ENCODE measurements at regions not wholly inside any gene's neighbourhood (a gene's known extent, or its start where the extent isn't known, plus 50 kb on each side); places are given as distances from the start of the nearest gene placed in this dataset.
A peak's percentile ranks its signal among the peaks of the same experiment; 100 is the strongest.

- Histone ChIP-seq H3K36me3 (ENCODE audit: low read depth, low read length) (no peaks in the 10 kb centered on the region), H3K9ac (ENCODE audit: low read length) (no peak overlapping the region), H3K9me3 (ENCODE audit: low read length) (no peaks in the 10 kb centered on the region), H3K9me2 (replicated peaks; ENCODE audit: low read length) (no peaks in the 10 kb centered on the region), H3K27me3 (ENCODE audit: low read length) (no peaks in the 10 kb centered on the region), H4K20me1 (ENCODE audit: low read length) (no peaks in the 10 kb centered on the region), H3F3A (ENCODE audit: low read length, unreplicated experiment) (no peaks in the 10 kb centered on the region), H2AFZ (ENCODE audit: low read length) (no peak overlapping the region), H3K4me2 (ENCODE audit: low read length) (no peak overlapping the region; the same call in 1 of the 2 replicates), H3K27ac (ENCODE audit: low read length) (no peak overlapping the region), H3K4me3 (ENCODE audit: low read length) (no peak overlapping the region), H3K4me1 (ENCODE audit: insufficient read depth, low read length) (peaks cover 8% of the 10 kb centered on the region), H3K79me2 (ENCODE audit: low read length) (no peaks in the 10 kb centered on the region)
- intact Hi-C loops (cut with micrococcal nuclease): no loop called here
- ChIA-PET POLR2A (ENCODE audit: unreplicated experiment) (no interaction called here), CTCF (no interaction called here)
- no TSS peak for BruUV-seq (replicated peaks)
- TF ChIP-seq, protein P1, sequence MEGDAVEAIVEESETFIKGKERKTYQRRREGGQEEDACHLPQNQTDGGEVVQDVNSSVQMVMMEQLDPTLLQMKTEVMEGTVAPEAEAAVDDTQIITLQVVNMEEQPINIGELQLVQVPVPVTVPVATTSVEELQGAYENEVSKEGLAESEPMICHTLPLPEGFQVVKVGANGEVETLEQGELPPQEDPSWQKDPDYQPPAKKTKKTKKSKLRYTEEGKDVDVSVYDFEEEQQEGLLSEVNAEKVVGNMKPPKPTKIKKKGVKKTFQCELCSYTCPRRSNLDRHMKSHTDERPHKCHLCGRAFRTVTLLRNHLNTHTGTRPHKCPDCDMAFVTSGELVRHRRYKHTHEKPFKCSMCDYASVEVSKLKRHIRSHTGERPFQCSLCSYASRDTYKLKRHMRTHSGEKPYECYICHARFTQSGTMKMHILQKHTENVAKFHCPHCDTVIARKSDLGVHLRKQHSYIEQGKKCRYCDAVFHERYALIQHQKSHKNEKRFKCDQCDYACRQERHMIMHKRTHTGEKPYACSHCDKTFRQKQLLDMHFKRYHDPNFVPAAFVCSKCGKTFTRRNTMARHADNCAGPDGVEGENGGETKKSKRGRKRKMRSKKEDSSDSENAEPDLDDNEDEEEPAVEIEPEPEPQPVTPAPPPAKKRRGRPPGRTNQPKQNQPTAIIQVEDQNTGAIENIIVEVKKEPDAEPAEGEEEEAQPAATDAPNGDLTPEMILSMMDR (conservative IDR thresholded peaks at IDR 0.05; ENCODE audit: low read depth, low read length): no peak
- TF ChIP-seq EZH2 (IDR thresholded peaks at IDR 0.05; ENCODE audit: low read length, unreplicated experiment) (no peak), EZH2phosphoT487 (IDR thresholded peaks at IDR 0.05; ENCODE audit: borderline replicate concordance, low read length) (no peak)
- ATAC-seq: peak; percentile 29; the same call in 1 of the 2 replicates
- DNase-seq: peak; percentile 36
These were observed 124.0 kb upstream of the PJA2 start for GRCh38 chr5:109533751-109534272.

DNA sequence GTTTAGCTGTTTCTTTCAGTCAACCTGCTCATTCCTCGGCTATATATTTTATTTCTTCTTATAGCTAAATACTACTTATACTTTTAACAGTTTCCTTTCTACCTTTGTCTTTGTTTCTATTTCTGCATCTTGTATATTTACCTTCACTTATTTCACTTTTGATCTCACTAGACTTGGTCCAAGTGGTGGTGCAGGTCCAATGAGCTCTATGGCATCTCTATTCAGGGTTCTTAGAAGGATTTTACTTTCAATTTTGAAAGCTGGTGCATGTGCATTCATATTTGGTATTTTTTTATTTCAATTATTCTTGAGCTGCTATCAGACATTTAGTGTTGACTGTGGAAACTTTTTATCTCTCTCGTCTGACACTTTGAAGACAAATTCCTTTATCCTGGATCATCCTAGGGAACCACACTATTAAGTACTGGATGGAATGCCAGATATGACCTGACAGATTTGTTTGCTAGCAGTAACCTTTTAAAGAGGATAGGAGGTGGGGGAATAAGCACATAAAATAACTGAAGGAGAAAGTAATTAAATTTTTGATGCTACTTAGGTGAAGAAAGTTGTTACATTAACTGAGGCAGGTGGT lies 123.1 kb upstream of the PJA2 start:
- Histone ChIP-seq H3K79me2 (ENCODE audit: low read length) (no peaks in the 10 kb centered on the region), H3K4me3 (ENCODE audit: low read length) (no peak overlapping the region), H3K27me3 (ENCODE audit: low read length) (no peaks in the 10 kb centered on the region), H4K20me1 (ENCODE audit: low read length) (no peaks in the 10 kb centered on the region), H3K4me2 (ENCODE audit: low read length) (no peak overlapping the region), H3K9ac (ENCODE audit: low read length) (no peak overlapping the region), H3K4me1 (ENCODE audit: insufficient read depth, low read length) (peaks cover 8% of the 10 kb centered on the region), H3K9me2 (replicated peaks; ENCODE audit: low read length) (no peaks in the 10 kb centered on the region), H3K36me3 (ENCODE audit: low read depth, low read length) (no peaks in the 10 kb centered on the region), H3F3A (ENCODE audit: low read length, unreplicated experiment) (no peaks in the 10 kb centered on the region), H3K9me3 (ENCODE audit: low read length) (no peaks in the 10 kb centered on the region), H2AFZ (ENCODE audit: low read length) (no peak overlapping the region), H3K27ac (ENCODE audit: low read length) (no peak overlapping the region)
- CTCF ChIA-PET: no interaction called here
- DNase-seq (peak; percentile 2), ATAC-seq (no peak)
- TF ChIP-seq EZH2 (IDR thresholded peaks at IDR 0.05; ENCODE audit: low read length, unreplicated experiment) (no peak), EZH2phosphoT487 (IDR thresholded peaks at IDR 0.05; ENCODE audit: borderline replicate concordance, low read length) (no peak)
- TF ChIP-seq, protein P1 (conservative IDR thresholded peaks at IDR 0.05; ENCODE audit: low read depth, low read length): no peak
- intact Hi-C loops (cut with micrococcal nuclease): no loop called here
- POLR2A ChIA-PET (ENCODE audit: unreplicated experiment): no interaction called here
- no TSS peak for BruUV-seq (replicated peaks)

DNA sequence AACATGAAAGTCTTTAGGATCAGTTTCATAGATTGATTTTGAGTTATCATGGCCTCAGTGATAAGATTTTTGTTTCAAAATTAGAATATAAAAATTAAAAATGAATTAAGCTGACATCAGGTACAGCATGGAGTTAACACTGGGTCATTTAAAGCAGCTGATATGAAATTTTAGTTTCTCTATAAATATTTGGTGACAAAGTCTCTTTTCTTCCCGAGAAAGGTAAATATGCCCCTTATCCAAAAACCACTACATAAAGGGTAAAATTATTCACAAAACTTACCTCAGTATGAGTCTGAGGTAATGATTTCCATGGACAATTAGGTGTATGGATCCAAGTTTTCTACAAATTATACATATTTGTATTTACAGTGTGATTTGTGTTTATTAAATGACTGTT lies 121.5 kb upstream of the PJA2 start:
- no peak overlapping the region for H3K4me2 ChIP-seq (ENCODE audit: low read length)
- intact Hi-C loops (cut with micrococcal nuclease): no loop called here

More for the DNA sequence above, 121.5 kb upstream of the PJA2 start:
- POLR2A ChIA-PET (ENCODE audit: unreplicated experiment): no interaction called here
- H3K79me2 ChIP-seq (ENCODE audit: low read length): no peaks in the 10 kb centered on the region
- no peak overlapping the region for H3K27ac ChIP-seq (ENCODE audit: low read length)
- no TSS peak for BruUV-seq (replicated peaks)
- TF ChIP-seq, protein P1 (conservative IDR thresholded peaks at IDR 0.05; ENCODE audit: low read depth, low read length): no peak
- TF ChIP-seq EZH2 (IDR thresholded peaks at IDR 0.05; ENCODE audit: low read length, unreplicated experiment) (no peak), EZH2phosphoT487 (IDR thresholded peaks at IDR 0.05; ENCODE audit: borderline replicate concordance, low read length) (no peak)
- no peak for DNase-seq
- H3K27me3 ChIP-seq (ENCODE audit: low read length): no peaks in the 10 kb centered on the region
- no peaks in the 10 kb centered on the region for H3K36me3 ChIP-seq (ENCODE audit: low read depth, low read length)
- H3F3A ChIP-seq (ENCODE audit: low read length, unreplicated experiment): no peaks in the 10 kb centered on the region
- H3K9me2 ChIP-seq (replicated peaks; ENCODE audit: low read length): no peaks in the 10 kb centered on the region
- H3K9ac ChIP-seq (ENCODE audit: low read length): no peak overlapping the region
- peaks cover 8% of the 10 kb centered on the region for H3K4me1 ChIP-seq (ENCODE audit: insufficient read depth, low read length)
- H3K4me3 ChIP-seq (ENCODE audit: low read length): no peak overlapping the region
- ATAC-seq: no peak
- CTCF ChIA-PET: no interaction called here
- no peaks in the 10 kb centered on the region for H4K20me1 ChIP-seq (ENCODE audit: low read length)
- no peaks in the 10 kb centered on the region for H3K9me3 ChIP-seq (ENCODE audit: low read length)
- H2AFZ ChIP-seq (ENCODE audit: low read length): no peak overlapping the region

Measured in PC-3 (cell line).